WTC11 (cell line): ENCODE measurements at regions not wholly inside any gene's neighbourhood (a gene's known extent, or its start where the extent isn't known, plus 50 kb on each side); places are given as distances from the start of the nearest gene placed in this dataset.

ENCODE experiments used
- KAT7 ChIP-seq: sonication (generic); formaldehyde crosslinking; IDR thresholded peaks from 2 replicates; pipeline ENCODE4 v1.8.1; 2023; ENCODE audit warnings: missing genetic modification reagents, mild to moderate bottlenecking, borderline replicate concordance
- ZNF671 ChIP-seq: fragments of 250-450 bp; sonication (Bioruptor Pico); IDR thresholded peaks from 2 replicates; pipeline ENCODE4 v1.8.0; 2021; ENCODE audit warnings: mild to moderate bottlenecking
- TF ChIP-seq, protein P1 (sequence below): fragments of 200-600 bp; IDR thresholded peaks from 2 replicates; pipeline ENCODE4 v1.8.0; 2022; ENCODE audit warnings: antibody characterized with exemption
- TF ChIP-seq, protein P2 (sequence below): sonication (generic); formaldehyde crosslinking; IDR thresholded peaks from 2 replicates; pipeline ENCODE4 v1.8.1; 2023; ENCODE audit warnings: mild to moderate bottlenecking, missing genetic modification reagents, borderline replicate concordance
- TF ChIP-seq, protein P3 (sequence below): sonication (generic); formaldehyde crosslinking; IDR thresholded peaks from 2 replicates; pipeline ENCODE4 v1.8.1; 2022; ENCODE audit warnings: mild to moderate bottlenecking, moderate library complexity, missing genetic modification reagents

DNA sequence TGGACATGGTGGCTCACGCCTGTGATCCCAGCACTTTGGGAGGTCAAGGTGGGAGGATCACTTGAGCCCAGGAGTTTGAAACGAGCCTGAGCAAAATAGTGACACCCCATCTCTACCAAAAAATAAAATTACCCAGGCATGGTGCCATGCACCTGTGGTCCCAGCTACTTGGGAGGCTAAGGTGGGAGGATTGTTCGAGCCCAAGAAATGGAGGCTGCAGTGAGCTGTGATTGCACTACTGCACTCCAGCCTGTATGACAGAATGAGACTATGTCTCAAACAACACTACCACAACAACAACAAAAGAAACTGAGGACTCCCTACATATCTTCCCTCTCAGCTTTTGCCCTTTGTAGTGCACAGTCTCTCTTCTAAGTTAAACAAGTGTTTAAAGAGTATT is 53.3 kb upstream of the UPP2 start:
- TF ChIP-seq KAT7 (no peak), ZNF671 (CRISPR knock-in tag) (no peak)
- TF ChIP-seq, protein P1, sequence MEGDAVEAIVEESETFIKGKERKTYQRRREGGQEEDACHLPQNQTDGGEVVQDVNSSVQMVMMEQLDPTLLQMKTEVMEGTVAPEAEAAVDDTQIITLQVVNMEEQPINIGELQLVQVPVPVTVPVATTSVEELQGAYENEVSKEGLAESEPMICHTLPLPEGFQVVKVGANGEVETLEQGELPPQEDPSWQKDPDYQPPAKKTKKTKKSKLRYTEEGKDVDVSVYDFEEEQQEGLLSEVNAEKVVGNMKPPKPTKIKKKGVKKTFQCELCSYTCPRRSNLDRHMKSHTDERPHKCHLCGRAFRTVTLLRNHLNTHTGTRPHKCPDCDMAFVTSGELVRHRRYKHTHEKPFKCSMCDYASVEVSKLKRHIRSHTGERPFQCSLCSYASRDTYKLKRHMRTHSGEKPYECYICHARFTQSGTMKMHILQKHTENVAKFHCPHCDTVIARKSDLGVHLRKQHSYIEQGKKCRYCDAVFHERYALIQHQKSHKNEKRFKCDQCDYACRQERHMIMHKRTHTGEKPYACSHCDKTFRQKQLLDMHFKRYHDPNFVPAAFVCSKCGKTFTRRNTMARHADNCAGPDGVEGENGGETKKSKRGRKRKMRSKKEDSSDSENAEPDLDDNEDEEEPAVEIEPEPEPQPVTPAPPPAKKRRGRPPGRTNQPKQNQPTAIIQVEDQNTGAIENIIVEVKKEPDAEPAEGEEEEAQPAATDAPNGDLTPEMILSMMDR: no peak
- TF ChIP-seq, protein P2, sequence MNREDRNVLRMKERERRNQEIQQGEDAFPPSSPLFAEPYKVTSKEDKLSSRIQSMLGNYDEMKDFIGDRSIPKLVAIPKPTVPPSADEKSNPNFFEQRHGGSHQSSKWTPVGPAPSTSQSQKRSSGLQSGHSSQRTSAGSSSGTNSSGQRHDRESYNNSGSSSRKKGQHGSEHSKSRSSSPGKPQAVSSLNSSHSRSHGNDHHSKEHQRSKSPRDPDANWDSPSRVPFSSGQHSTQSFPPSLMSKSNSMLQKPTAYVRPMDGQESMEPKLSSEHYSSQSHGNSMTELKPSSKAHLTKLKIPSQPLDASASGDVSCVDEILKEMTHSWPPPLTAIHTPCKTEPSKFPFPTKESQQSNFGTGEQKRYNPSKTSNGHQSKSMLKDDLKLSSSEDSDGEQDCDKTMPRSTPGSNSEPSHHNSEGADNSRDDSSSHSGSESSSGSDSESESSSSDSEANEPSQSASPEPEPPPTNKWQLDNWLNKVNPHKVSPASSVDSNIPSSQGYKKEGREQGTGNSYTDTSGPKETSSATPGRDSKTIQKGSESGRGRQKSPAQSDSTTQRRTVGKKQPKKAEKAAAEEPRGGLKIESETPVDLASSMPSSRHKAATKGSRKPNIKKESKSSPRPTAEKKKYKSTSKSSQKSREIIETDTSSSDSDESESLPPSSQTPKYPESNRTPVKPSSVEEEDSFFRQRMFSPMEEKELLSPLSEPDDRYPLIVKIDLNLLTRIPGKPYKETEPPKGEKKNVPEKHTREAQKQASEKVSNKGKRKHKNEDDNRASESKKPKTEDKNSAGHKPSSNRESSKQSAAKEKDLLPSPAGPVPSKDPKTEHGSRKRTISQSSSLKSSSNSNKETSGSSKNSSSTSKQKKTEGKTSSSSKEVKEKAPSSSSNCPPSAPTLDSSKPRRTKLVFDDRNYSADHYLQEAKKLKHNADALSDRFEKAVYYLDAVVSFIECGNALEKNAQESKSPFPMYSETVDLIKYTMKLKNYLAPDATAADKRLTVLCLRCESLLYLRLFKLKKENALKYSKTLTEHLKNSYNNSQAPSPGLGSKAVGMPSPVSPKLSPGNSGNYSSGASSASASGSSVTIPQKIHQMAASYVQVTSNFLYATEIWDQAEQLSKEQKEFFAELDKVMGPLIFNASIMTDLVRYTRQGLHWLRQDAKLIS (CRISPR knock-in tag): no peak
- TF ChIP-seq, protein P3, sequence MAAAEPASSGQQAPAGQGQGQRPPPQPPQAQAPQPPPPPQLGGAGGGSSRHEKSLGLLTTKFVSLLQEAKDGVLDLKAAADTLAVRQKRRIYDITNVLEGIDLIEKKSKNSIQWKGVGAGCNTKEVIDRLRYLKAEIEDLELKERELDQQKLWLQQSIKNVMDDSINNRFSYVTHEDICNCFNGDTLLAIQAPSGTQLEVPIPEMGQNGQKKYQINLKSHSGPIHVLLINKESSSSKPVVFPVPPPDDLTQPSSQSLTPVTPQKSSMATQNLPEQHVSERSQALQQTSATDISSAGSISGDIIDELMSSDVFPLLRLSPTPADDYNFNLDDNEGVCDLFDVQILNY: no peak
